DMS114 treated with DMSO at 0.1 percent for 48 hours (cell line): ENCODE measurements at regions not wholly inside any gene's neighbourhood (a gene's known extent, or its start where the extent isn't known, plus 50 kb on each side); places are given as distances from the start of the nearest gene placed in this dataset.

Experiments used
- DNase-seq: peaks from one replicate; lab custom pipeline; 2025; ENCODE audit not compliant: unreplicated experiment; lab: John Stamatoyannopoulos, UW

DNA sequence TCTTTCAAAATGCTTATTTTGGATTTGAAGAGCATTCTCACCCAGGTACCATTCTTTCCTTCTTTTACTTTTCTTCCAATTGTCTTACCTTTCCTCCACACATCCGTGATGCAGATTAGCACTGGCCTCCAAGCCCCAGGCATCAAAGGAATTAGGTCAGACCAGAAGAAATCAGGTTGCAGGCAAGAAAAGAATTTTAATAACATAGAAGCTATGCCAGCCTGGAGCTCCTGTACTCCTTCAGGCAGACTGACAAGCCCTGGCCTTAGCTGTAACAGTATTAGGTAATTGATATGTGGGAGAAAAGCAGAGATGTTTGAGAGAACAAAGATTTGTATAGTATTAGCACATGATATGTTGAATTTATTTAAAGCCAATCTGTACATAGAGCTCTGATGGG, 390.4 kb upstream of the ADGRL2 start:
- DNase-seq, result no peak

- no peak for DNase-seq
Observed at GRCh38 chr1:81409780-81410274, 390.9 kb upstream of the ADGRL2 start.

- DNase-seq, result no peak
Observed at GRCh38 chr1:81409262-81409661, 391.5 kb upstream of the ADGRL2 start.

- DNase-seq, result no peak
Observed at GRCh38 chr1:81408419-81408818, 392.3 kb upstream of the ADGRL2 start.

GRCh38 chr1:81407000-81407821, 393.5 kb upstream of the ADGRL2 start:
- no peak for DNase-seq

DNA sequence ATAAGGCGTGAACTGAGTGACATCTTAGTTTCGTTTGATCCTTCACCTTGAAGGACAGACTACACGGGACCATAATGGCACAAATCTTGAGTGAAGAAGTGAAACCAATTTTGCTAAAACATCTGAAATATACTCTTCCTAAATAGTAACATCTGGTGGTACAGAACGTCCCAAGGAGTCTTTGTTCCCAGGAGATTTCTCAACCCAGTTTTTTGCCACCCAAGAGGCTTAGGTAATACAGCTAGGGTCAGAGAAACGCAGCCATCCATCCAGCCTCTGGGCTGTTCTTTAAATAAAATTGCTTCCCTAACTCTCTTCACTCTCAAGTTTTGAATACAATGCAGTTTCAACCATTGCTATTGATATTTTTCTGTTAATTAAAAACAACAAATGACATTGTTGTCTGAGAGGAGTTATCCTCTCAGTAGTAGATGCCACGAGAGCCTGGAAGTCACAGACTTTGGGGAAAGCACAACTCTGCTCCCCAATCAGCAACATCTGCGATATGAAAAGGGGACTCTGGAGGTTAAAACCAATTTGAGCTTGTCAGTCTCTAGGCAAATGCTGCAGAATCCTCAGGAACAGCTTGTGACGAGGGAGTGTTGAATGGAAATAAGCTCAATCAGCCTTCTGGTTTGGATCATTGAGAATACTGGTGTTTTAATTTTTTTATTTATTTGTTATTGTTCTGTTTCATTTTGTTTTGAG, 394.3 kb upstream of the ADGRL2 start:
- no peak for DNase-seq

- no peak for DNase-seq
Observed at GRCh38 chr1:81398041-81398440, 402.7 kb upstream of the ADGRL2 start.

GRCh38 chr1:81392526-81393226, 408.1 kb upstream of the ADGRL2 start:
- no peak for DNase-seq

GRCh38 chr1:81391125-81391828, 409.5 kb upstream of the ADGRL2 start:
- DNase-seq, result no peak

DNA sequence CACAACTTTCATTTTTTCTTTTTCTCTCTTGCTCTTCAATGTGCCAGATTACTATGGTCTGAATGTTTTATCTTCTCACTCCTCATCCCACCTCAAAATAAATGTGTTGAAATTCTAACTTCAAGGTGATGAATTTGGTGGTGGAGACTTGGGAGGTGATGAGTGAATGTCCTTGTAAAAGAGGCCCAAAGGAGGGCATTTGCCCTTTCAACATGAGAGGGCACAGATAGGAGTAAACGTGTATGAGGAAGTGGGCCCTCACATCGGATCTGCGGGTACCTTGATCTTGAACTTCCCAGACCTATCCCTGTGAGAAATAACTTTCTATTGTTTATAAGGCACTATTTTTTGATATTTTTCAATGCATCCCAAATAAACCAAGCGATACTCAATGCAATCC, 412.3 kb upstream of the ADGRL2 start:
- no peak for DNase-seq

GRCh38 chr1:81387446-81387845, 413.3 kb upstream of the ADGRL2 start:
- no peak for DNase-seq

GRCh38 chr1:81382561-81382960, 418.2 kb upstream of the ADGRL2 start:
- DNase-seq, result no peak

GRCh38 chr1:81381881-81382280, 418.9 kb upstream of the ADGRL2 start:
- DNase-seq, result no peak

- DNase-seq, result no peak
Observed at GRCh38 chr1:81380436-81380835, 420.3 kb upstream of the ADGRL2 start.

DNA sequence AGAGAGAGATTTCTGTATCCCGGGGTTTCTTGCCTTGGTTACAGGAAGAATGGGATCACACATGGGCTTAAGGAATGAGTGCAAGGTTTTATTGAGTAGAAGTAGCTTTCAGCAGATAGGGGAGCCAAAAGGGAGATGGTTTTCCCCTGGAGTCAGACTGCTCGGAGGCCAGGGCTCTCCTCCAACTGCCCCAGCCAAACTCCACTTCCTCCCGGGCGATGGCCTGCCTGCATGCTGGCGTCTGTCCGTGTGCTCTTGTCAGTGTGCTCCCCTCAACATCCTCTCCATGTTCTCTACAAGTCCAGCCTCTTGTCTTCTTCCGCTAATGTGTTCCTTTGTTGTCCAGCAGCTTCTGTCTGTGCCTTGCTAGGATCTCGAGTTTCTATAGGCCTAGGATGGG, 421.3 kb upstream of the ADGRL2 start:
- no peak for DNase-seq

- no peak for DNase-seq
Observed at GRCh38 chr1:81377406-81377805, 423.3 kb upstream of the ADGRL2 start.

GRCh38 chr1:81375884-81376548, 424.7 kb upstream of the ADGRL2 start:
- no peak for DNase-seq

DNA sequence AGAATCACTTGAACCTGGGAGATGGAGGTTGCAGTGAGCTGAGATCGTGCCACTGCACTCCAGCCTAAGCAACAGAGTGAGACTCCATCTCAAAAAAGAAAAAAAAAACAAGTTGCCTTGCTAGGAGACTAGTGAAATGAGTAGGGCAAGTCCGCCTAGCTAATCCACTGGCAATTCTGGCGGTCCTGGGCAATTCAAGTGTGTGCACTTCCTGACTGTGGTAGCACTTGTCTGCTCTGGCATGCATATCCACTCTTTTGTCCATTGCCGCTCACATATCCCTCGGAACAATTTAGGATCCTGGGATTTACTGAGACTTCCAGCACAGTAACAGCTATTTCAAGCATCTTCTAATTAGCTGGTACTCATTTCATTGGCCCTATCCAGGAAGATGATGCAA, 426.3 kb upstream of the ADGRL2 start:
- no peak for DNase-seq

- DNase-seq, result no peak
Observed at GRCh38 chr1:81371864-81372263, 428.9 kb upstream of the ADGRL2 start.

DNA sequence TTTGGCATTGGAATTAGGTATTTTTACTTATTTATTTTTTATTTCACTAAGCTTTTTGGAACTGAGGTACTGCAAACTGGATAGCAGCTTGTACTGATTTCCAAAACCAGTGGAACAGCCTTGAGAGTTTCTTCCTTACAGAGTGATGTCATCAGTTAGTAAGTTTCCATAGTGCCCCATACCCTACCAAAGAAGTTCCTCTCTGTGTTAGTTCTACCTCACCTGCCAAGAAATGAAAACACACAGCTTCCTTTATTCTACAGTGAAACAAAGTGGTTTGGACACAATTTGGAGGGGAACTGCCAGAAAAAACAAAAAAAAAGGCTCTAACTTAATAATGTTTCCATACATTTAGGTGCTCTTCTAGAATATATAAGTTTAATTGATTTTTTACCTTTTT, 430.9 kb upstream of the ADGRL2 start:
- DNase-seq, result no peak

- no peak for DNase-seq
Observed at GRCh38 chr1:81366173-81366572, 434.6 kb upstream of the ADGRL2 start.
